HG02970 (cell line): ENCODE measurements at regions not wholly inside any gene's neighbourhood (a gene's known extent, or its start where the extent isn't known, plus 50 kb on each side); places are given as distances from the start of the nearest gene placed in this dataset.
"Not testable (repeated sequence)": the region's sequence is repeated elsewhere in the genome, so short reads cannot be mapped to it uniquely, and the experiment has no call there.

Experiments used
- ATAC-seq: cut with Tn5 transposase; IDR thresholded peaks from one replicate; pipeline ENCODE4 v1.9.1; 2021; ENCODE audit warnings: mild to moderate bottlenecking, moderate library complexity, moderate number of reproducible peaks; ENCODE audit not compliant: unreplicated experiment, low FRiP score

- no peak for ATAC-seq
Observed at GRCh38 chr1:38584448-38585355, 274.9 kb downstream of the RRAGC start.

GRCh38 chr1:38583287-38583686, 276.3 kb downstream of the RRAGC start:
- not testable (repeated sequence) for ATAC-seq

DNA sequence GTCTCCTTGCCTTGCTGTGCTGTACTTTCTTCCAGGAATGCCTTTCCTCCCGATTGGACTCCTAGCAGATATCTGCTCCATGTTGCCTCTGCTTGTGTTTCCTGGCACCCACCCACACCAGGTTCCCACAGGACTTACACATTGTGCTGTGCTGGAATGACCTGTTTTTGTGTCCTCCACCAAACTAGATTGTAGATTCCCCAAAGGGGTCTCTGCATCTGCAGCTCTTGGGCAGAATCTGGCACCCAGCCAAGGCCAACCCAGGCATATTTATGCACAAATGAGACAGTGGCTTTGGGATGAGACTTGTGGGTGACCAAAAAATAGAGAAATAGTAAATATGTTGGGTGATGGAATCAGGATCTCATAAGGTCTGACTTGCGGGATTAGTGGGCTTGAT, 278.2 kb downstream of the RRAGC start:
- ATAC-seq, result no peak

- ATAC-seq, result no peak
Observed at GRCh38 chr1:38580594-38580993, 279.0 kb downstream of the RRAGC start.

DNA sequence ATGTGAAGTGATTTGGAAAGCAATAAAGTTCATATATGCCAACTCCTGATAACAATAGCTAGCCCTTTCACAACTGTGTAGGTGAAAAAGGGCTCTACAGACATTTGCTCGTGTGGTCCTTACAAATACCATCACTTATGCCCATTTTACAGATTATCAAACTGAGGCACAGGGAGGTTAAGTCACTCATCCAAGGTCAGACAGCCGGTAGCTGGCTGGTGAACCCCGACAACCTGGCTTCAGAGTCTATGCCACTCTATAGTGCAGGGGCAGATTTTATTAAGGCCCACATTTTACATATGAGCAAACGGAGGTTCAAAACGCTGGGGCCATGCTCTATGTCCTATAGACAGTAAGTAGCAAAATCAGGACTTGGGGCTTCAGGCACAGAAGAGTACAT, 280.5 kb downstream of the RRAGC start:
- ATAC-seq, result no peak

- no peak for ATAC-seq
Observed at GRCh38 chr1:38578271-38578951, 281.2 kb downstream of the RRAGC start.

- no peak for ATAC-seq
Observed at GRCh38 chr1:38577937-38578270, 281.7 kb downstream of the RRAGC start.

DNA sequence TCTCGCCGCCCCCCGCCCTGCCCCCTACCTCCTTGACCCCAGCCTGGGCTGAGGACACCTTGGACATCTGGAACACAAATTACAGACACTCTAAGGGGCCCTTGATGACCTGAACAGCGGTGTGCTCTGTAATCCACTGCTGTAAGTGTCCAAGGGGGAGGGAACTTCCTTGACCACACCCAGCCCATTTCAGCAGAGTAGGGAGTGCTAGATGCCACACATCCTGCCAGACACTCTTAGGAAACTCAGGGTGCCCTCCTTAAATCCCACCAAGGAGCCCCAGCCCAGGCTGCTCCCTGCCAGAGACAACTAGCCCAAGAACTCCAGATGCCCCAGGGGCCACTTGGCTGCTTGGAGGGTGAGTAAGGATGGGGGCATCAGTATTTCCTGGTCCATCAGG, 282.2 kb downstream of the RRAGC start:
- ATAC-seq, result no peak

DNA sequence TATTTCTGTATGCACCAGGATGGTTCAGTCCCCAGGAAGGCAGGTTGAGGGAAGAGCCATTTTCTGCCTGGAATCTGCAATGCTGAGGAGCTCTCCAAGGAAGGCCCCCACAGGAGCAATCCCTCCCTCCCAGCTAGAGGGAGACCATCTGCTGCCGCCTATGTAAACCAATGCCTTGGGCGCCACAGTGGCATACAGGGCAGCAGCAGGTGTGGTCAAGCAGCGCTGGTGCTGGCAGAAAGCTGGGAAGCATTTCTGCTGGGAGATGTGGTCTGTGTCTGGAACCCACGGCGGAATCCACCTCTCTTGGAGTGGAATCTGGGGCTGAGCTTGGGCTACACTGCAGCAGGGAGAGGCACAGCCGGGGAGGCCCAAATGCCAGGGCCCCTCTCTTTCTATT, 283.3 kb downstream of the RRAGC start:
- ATAC-seq, result no peak

DNA sequence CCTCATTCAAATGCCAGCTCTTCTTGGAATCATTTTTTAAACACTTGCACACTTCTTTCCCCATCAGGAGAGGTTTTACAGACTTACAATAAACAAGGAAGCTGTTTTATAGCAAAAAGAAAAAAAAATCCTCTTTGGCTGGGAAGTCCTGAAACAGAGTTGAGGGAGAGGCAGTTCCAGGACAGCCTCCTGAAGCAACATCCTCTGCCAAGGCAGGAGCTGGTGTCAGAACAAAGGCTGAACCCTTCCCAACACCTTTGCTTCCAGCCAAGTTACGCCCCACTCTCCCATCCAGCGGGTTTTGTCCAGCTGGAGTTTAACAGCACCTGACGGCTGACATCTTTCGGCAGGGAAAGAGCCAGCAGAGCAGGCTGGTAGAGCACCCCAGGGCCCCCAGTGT, 287.8 kb downstream of the RRAGC start:
- ATAC-seq, result no peak

DNA sequence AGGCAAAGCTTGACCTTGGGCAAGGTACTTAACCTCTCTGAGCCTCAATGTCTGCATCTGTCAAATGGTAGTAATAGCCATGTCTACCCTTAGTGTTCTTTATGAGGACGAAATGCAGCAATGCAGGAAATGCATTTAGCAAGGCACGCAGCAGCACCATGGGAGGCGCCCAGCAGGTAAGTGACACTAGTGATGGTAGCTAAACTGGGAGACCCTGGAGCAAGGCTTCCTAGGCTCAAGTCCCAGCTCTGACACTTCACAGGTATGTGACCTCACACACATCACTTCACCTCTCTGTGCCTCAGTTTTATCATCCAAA, 289.0 kb downstream of the RRAGC start:
- no peak for ATAC-seq

DNA sequence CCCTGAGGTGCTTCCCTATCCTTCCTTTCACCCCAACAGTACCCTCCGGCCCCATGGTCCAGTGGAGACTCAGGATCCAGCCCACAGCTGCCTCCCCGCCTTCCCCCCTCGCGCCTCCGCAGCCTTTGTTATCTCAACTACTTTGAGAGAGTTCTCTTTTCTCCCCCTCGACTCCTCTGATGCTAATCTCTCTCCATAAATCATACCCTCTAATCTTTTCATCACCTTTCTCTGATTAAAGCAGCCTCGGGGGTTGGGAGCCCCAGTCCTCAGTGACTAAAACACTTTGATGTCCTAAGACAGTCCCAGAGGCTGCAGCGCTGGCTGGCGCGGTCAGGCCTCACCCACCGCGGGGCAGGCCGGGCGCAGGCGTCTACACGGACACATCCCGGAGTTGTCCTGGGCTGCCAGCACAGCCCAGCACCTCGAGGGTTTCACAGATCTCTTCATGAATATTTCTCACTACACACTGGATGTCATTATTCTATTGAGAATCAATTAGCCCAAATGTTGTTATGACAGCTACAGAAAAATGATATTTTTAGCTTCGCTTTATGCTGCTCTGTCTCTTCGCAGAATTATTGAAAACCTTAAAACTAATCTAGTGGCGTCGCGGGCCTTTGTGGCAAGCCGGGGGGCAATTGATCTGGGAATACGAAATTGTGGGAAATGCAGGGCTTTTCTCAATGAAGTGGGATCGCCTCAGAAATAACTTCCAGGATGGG, 289.5 kb downstream of the RRAGC start:
- no peak for ATAC-seq

DNA sequence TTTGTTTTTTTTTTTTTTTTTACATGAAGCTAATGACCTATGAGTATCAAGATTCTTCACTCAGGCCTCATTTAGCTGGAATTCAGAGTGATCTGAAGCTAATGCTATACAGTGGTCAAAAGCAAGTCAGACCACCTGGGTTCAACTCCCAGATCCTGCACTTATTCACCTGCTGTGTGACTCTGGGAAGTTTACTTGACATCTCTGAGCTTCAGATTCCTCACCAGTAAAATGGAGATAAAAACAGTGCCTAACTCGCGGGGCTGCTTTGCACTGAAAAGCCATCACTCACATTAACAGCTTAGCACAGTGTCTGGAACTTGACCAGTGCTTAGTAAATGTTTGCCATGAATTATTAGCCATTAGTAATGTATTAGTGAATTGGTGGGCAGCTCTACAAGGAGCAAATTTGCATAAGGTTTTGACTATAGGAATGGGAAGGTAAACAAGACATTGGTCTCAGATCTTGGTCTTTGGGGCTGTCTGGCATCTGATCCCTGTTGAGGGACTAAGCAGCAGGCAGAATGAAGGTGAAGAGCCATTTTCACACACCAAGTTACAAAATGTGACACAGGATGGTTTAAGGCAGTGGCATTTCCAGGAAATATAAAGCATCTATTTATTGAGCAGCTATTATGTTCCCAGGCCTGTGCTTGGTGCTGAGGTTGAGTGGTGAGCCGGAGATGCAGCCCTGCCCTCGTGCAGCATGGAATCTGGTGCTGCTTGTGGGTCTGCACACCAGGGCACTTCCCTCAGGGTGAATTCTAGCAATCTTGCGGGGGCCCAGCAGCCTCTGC, 291.3 kb downstream of the RRAGC start:
- no peak for ATAC-seq

DNA sequence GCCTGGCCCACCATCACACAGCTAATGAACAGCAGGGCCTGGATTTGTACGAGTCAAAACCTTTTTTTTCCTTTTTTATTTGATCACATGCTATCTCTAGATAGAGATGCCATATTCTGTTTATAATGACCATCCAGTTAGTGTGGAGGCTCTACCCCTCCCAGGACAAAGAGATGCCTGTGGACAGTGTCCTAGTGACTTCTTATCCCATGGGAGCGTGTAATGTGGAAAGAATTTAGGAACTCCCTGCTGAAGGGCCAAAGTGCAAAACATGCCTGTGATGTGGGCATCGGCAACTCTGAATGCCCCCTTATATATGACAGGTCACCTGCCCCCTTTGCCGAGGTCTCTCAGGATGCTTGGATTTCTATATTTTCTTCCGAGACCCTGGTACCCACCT, 292.2 kb downstream of the RRAGC start:
- no peak for ATAC-seq

- ATAC-seq, result no peak
Observed at GRCh38 chr1:38565020-38565491, 294.5 kb downstream of the RRAGC start.

DNA sequence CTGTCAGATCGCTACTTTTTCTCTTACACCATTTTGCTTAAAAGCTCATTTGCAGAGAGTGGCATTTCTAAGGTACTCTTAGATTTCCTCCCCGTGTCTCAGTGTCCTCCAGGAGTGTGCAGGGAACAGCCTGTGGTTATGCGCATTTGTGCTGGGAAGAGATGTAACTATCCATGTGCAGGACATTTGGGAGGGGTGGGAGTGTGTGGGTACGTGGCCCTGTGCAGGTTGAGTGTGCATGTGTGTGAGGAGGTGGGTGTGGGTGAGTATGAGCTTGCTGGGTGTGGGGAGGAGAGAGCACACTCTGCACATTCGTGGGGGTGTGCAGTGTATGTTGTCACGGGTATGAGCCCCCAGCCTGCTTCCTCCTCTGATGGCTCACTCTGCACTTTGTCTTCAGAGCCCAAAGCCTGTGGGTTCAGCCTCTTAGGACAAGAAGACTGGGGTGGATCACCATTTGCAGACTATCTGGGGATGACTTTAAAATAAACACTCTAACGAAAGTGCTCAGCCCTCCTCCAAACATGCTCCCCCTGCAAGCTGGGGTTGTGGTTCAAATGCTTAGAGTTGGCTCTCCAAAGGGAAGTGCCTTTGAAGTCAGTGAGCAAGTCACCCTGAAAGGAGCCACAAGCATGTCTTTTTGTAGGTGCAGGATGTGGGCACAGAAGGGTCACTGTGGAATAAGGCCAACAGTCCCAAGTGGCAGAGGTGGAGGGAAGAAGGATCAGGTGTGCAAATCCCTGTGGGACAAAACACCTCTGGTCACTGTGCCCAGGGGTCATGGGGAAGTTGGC, 295.4 kb downstream of the RRAGC start:
- ATAC-seq, result no peak

GRCh38 chr1:38561725-38562124, 297.8 kb downstream of the RRAGC start:
- ATAC-seq, result no peak

GRCh38 chr1:38561110-38561509, 298.5 kb downstream of the RRAGC start:
- no peak for ATAC-seq

GRCh38 chr1:38560457-38560856, 299.1 kb downstream of the RRAGC start:
- no peak for ATAC-seq
